GM12878 (cell line): ENCODE measurements at regions not wholly inside any gene's neighbourhood (a gene's known extent, or its start where the extent isn't known, plus 50 kb on each side); places are given as distances from the start of the nearest gene placed in this dataset.

Source experiments
- ATAC-seq: fragments of 200-7000 bp; cut with Tn5 transposase; 3 replicates; pipeline ENCODE4 v1.9.1; 2020; ENCODE audit warnings: mild to moderate bottlenecking, moderate library complexity
- BruUV-seq: library from RNA; stranded (reverse); fragments of 400-500 nt; replicated peaks from 2 replicates; lab custom pipeline; 2021; lab: Mats Ljungman, UMichigan
- CTCF ChIA-PET: fragments of 300-600 bp; sonication (Branson Sonifier 250); formaldehyde crosslinking; extraction: SDS; loops from one replicate; lab custom pipeline; 2021; ENCODE audit warnings: inconsistent platforms; lab: Yijun Ruan, JAX
- POLR2A ChIA-PET: fragments of 350-600 bp; formaldehyde crosslinking; extraction: SDS; loops from one replicate; lab custom pipeline; 2021; ENCODE audit warnings: inconsistent platforms; lab: Charles Lee
- RAD21 ChIA-PET: fragments of 300-600 bp; sonication (Branson Sonifier 250); formaldehyde crosslinking; loops from one replicate; lab custom pipeline; 2023; ENCODE audit warnings: antibody characterized with exemption; ENCODE audit not compliant: unreplicated experiment; lab: Charles Lee
- SMC1A ChIA-PET: fragments of 300-600 bp; sonication (Branson Sonifier 250); formaldehyde crosslinking; loops from one replicate; lab custom pipeline; 2023; ENCODE audit not compliant: unreplicated experiment, uncharacterized antibody; lab: Charles Lee
- DNase-seq: peaks from one replicate; pipeline ENCODE4 v3.0.0-alpha.2; 2011; ENCODE audit warnings: low read depth, low spot score
- FAIRE-seq: peaks from 3 replicates; lab custom pipeline; 2011; peaks lifted over from hg19 to GRCh38; lab: Jason Lieb, UNC
- H2AFZ ChIP-seq: 2 replicates; pipeline ENCODE4 v1.6.0; 2011; ENCODE audit warnings: low read depth, low read length, control low read depth; ENCODE audit not compliant: control insufficient read depth
- H3K27ac ChIP-seq: 2 replicates; pipeline ENCODE4 v1.5.1; 2011; ENCODE audit warnings: control low read depth; ENCODE audit not compliant: control insufficient read depth, insufficient read depth
- H3K27me3 ChIP-seq, 2 experiments: replicated peaks in 1 of 2; 2 replicates each; pipeline versions ENCODE4 v1.6.0 to v1.6.1; 2011; ENCODE audit warnings: low read length in 1 of 2; ENCODE audit not compliant: control insufficient read depth in 2 of 2, insufficient read depth in 2 of 2
- H3K36me3 ChIP-seq, 2 experiments: 2 replicates each; pipeline ENCODE4 v1.5.1; 2011; ENCODE audit warnings: low read length in 1 of 2; ENCODE audit not compliant: control insufficient read depth in 2 of 2, insufficient read depth in 2 of 2
- H3K4me1 ChIP-seq: 2 replicates; pipeline ENCODE4 v1.6.1; 2011; ENCODE audit warnings: mild to moderate bottlenecking, low read length, moderate library complexity, mixed read lengths; ENCODE audit not compliant: control insufficient read depth, insufficient read depth
- H3K4me2 ChIP-seq: 2 replicates; pipeline ENCODE4 v1.6.0; 2011; ENCODE audit warnings: control low read depth; ENCODE audit not compliant: control insufficient read depth, insufficient read depth
- H3K4me3 ChIP-seq: fragments of 200-600 bp; sonication (generic); 2 replicates; pipeline ENCODE4 v1.5.1; 2016
- H3K79me2 ChIP-seq: 2 replicates; pipeline ENCODE4 v1.6.0; 2011; ENCODE audit warnings: low read length; ENCODE audit not compliant: control insufficient read depth, insufficient read depth
- H3K9ac ChIP-seq: 2 replicates; pipeline ENCODE4 v1.8.0; 2011; ENCODE audit warnings: low read length, control low read depth, mixed read lengths; ENCODE audit not compliant: control insufficient read depth, insufficient read depth
- H3K9me3 ChIP-seq: replicated peaks from 3 replicates; pipeline ENCODE4 v1.5.1; 2011; ENCODE audit warnings: mild to moderate bottlenecking, low read length; ENCODE audit not compliant: control insufficient read depth, insufficient read depth
- H4K20me1 ChIP-seq: 2 replicates; pipeline ENCODE4 v1.6.0; 2011; ENCODE audit not compliant: control insufficient read depth, insufficient read depth
- MXI1 ChIP-seq: fragments of 150-350 bp; IDR thresholded peaks from 2 replicates; pipeline ENCODE4 v1.6.1; 2011; ENCODE audit warnings: low read depth, mild to moderate bottlenecking, inconsistent platforms, low read length, improper control_type of control experiment
- PAX5 ChIP-seq: IDR thresholded peaks from 2 replicates; pipeline ENCODE4 v1.6.1; 2011; ENCODE audit warnings: low read depth, low read length, borderline replicate concordance
- POLR2A ChIP-seq: IDR thresholded peaks from 2 replicates; pipeline ENCODE4 v1.6.1; 2011; ENCODE audit warnings: low read depth, mild to moderate bottlenecking, low read length
- POLR2AphosphoS5 ChIP-seq: IDR thresholded peaks from 2 replicates; pipeline ENCODE4 v1.6.1; 2011; ENCODE audit warnings: mild to moderate bottlenecking, low read length, inconsistent platforms
- POU2F2 ChIP-seq: IDR thresholded peaks from 3 replicates; pipeline ENCODE4 v1.6.1; 2011; ENCODE audit warnings: low read depth, mild to moderate bottlenecking, low read length, borderline replicate concordance
- RCOR1 ChIP-seq: conservative IDR thresholded peaks from 2 replicates; pipeline ENCODE4 v1.6.1; 2012; ENCODE audit warnings: low read depth, low read length, improper control_type of control experiment
- SMARCA5 ChIP-seq: fragments of 450-650 bp; IDR thresholded peaks from 2 replicates; pipeline ENCODE4 v1.6.1; 2017; ENCODE audit warnings: mild to moderate bottlenecking
- SREBF1 ChIP-seq: IDR thresholded peaks from 2 replicates; pipeline ENCODE4 v1.6.1; 2012; ENCODE audit warnings: mild to moderate bottlenecking, low read length
- ZNF622 ChIP-seq: fragments of 450-650 bp; IDR thresholded peaks from 2 replicates; pipeline ENCODE4 v1.6.1; 2017; ENCODE audit warnings: mild to moderate bottlenecking, inconsistent platforms
- WGBS: methylation state at CpG from one replicate; pipeline ENCODE4 v1.1.6; 2016; ENCODE audit warnings: low lambda C conversion rate; ENCODE audit not compliant: insufficient replicate concordance, insufficient coverage; ENCODE audit errors: missing lambda C conversion rate; 5-methylcytosine and 5-hydroxymethylcytosine counted together
- in situ Hi-C: fragments of 300-500 bp; cut with MboI; formaldehyde crosslinking; loops from 9 replicates; pipeline ENCODE4 v1.14.3; 2018; ENCODE audit warnings: mixed read lengths
- intact Hi-C: fragments of 100-400 bp; cut with micrococcal nuclease; formaldehyde crosslinking; loops from one replicate; pipeline ENCODE4 v1.14.2; 2022; ENCODE audit not compliant: unreplicated experiment
- TF ChIP-seq, protein P1 (sequence below): fragments of 450-650 bp; IDR thresholded peaks from 2 replicates; pipeline ENCODE4 v1.6.1; 2017; ENCODE audit warnings: mild to moderate bottlenecking
- TF ChIP-seq, protein P2 (sequence below): IDR thresholded peaks from 2 replicates; pipeline ENCODE4 v1.6.1; 2011; ENCODE audit warnings: borderline replicate concordance, low read depth, mild to moderate bottlenecking, moderate library complexity, low read length; ENCODE audit not compliant: insufficient read depth, poor library complexity, severe bottlenecking
- TF ChIP-seq, protein P3 (sequence below): fragments of 450-650 bp; IDR thresholded peaks from 2 replicates; pipeline ENCODE4 v1.6.1; 2017; ENCODE audit warnings: borderline replicate concordance

DNA sequence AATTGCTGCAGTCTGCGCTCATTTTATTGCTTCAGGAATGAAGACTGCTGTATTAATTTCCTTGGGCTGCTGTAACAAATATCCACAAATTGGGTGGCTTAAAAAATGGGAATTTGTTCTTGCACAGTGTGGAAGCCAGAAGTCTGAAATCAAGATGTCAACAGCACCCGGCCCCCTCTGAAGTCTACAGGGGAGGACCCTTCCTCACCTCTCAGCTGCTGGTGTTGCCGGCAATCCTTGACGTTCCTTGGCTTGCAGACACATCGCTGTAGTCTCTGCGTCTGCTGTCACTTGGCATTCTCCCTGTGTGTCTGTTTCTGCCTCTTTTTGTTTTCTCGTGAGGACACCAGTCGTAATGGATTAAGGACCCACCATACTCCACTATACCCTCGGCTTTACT, 166.2 kb downstream of the PTPN20 start:
- SMC1A ChIA-PET = no interaction called here
- no peak for FAIRE-seq
- TF ChIP-seq, protein P1, sequence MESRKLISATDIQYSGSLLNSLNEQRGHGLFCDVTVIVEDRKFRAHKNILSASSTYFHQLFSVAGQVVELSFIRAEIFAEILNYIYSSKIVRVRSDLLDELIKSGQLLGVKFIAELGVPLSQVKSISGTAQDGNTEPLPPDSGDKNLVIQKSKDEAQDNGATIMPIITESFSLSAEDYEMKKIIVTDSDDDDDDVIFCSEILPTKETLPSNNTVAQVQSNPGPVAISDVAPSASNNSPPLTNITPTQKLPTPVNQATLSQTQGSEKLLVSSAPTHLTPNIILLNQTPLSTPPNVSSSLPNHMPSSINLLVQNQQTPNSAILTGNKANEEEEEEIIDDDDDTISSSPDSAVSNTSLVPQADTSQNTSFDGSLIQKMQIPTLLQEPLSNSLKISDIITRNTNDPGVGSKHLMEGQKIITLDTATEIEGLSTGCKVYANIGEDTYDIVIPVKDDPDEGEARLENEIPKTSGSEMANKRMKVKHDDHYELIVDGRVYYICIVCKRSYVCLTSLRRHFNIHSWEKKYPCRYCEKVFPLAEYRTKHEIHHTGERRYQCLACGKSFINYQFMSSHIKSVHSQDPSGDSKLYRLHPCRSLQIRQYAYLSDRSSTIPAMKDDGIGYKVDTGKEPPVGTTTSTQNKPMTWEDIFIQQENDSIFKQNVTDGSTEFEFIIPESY = no peak
- TF ChIP-seq RCOR1 = no peak
- no peak for TF ChIP-seq POLR2A
- TF ChIP-seq, protein P2, sequence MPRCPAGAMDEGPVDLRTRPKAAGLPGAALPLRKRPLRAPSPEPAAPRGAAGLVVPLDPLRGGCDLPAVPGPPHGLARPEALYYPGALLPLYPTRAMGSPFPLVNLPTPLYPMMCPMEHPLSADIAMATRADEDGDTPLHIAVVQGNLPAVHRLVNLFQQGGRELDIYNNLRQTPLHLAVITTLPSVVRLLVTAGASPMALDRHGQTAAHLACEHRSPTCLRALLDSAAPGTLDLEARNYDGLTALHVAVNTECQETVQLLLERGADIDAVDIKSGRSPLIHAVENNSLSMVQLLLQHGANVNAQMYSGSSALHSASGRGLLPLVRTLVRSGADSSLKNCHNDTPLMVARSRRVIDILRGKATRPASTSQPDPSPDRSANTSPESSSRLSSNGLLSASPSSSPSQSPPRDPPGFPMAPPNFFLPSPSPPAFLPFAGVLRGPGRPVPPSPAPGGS = no peak
- TF ChIP-seq SMARCA5 = no peak
- no peak for TF ChIP-seq POLR2AphosphoS5
- TF ChIP-seq, protein P3, sequence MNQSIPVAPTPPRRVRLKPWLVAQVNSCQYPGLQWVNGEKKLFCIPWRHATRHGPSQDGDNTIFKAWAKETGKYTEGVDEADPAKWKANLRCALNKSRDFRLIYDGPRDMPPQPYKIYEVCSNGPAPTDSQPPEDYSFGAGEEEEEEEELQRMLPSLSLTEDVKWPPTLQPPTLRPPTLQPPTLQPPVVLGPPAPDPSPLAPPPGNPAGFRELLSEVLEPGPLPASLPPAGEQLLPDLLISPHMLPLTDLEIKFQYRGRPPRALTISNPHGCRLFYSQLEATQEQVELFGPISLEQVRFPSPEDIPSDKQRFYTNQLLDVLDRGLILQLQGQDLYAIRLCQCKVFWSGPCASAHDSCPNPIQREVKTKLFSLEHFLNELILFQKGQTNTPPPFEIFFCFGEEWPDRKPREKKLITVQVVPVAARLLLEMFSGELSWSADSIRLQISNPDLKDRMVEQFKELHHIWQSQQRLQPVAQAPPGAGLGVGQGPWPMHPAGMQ = no peak
- no peak for TF ChIP-seq MXI1
- no peak for TF ChIP-seq ZNF622
- TF ChIP-seq POU2F2 = no peak
- no peak for TF ChIP-seq PAX5
- TF ChIP-seq SREBF1 = no peak
- TF ChIP-seq, all 136 proteins: peak for 0

More for the DNA sequence above, 166.2 kb downstream of the PTPN20 start:
- H3K79me2 ChIP-seq = no peaks in the 10 kb centered on the region
- ATAC-seq (no peak), DNase-seq (no peak)
- no TSS peak for BruUV-seq
- in situ Hi-C loops (no loop called here), intact Hi-C loops (no loop called here)
- WGBS = 44% methylated on average over 9 of the region's 9 CpGs
- H3K9ac ChIP-seq = no peak overlapping the region
- no peak overlapping the region for H3K4me3 ChIP-seq
- no peaks in the 10 kb centered on the region; the same call in 2 of the 3 replicates for H3K9me3 ChIP-seq
- H3K36me3 ChIP-seq = no peaks in the 10 kb centered on the region
- no peaks in the 10 kb centered on the region for H4K20me1 ChIP-seq
- H3K4me2 ChIP-seq = no peak overlapping the region
- H2AFZ ChIP-seq = no peak overlapping the region
- H3K4me1 ChIP-seq = no peaks in the 10 kb centered on the region
- no peaks in the 10 kb centered on the region; a peak in 1 of 4 replicates for H3K27me3 ChIP-seq
- ChIA-PET RAD21 (no interaction called here), POLR2A (no interaction called here), CTCF (no interaction called here)
- no peak overlapping the region for H3K27ac ChIP-seq
